Left forelimb (tissue), 1 donor: ENCODE measurements at regions not wholly inside any gene's neighbourhood (a gene's known extent, or its start where the extent isn't known, plus 50 kb on each side); places are given as distances from the start of the nearest gene placed in this dataset.

Source experiments
- DNase-seq: peaks from one replicate; pipeline ENCODE4 v3.0.0-alpha.2; 2018; ENCODE audit warnings: low spot score

DNA sequence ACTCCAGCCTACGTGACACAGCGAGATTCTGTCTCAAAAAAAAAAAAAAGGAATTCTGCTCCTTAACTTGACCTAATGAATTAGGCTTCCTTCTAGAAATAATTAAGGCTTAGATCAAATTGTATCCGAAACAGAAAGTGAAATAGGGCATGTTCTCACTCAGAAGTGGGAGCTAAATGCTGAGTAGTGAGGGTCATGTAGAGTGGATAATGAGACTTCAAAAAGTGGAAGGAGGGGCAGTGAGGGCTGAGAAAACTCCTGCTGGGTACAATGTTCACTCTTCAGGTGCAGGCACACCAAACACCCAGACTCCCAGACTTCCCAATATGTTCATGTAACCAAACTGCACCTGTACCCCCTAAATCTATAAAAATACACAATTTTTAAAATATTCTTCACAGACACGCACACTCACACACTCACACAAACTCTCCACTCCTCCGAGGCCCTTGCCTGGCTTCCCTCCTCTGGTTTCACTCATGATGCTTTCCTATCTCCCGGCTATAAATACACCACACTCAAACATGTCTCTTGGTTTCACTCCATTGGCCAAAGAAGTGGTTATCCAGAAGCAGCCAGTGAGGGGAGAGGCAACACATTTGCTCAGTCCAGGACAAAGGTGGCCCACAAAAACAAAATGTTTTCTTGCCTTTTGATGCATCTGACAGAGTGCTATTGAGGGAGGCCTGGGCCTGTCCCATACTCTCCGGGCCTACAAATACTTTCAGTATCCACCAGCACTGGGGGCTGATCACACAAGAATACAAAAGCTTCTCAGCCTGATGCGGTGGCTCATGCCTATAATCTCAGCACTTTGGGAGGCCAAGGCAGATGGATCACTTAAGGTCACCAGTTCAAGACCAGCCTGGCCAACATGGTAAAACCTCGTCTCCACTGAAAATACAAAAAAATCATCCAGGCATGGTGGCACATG lies 249.2 kb downstream of the TOMM20 start:
- DNase-seq: no peak

DNA sequence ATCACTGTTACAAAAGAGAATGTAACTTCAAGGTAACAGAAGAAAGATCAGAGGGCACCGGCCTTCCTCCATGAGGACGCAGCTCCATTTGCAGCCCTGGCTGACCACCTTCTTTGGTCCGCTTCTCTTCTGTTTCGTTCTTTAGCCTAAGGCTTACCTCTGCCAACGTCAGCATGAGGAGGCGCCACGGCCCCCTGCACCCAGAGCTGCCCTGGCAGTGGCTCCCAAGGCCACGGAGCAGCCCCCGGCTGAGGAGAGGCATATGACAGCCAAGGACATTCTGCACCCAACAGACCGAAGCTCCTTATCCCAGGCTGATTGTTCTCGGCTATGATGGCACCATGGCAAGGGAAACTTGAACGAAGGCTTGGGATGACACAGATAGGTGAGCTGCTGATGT lies 250.3 kb downstream of the TOMM20 start:
- DNase-seq: no peak

DNA sequence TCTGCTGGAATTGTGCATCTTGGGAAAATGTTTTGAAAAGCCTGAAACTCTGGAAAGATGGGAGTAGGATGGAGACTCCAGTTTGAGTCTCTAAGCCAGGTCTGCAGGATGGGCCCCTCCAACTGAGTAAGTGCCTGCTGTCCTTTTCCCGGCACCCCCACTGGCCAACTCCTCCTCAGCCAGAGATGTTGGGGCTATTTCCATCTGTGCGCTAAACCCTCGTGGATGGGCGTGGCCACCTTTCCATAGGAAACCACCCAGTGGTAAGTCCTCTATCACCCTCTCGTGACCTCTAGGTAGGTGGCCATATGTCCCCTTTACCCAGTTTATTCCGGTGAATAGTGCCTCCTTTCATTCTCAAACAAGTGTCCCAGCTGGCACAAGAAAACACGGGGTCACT lies 250.9 kb downstream of the TOMM20 start:
- no peak for DNase-seq

DNA sequence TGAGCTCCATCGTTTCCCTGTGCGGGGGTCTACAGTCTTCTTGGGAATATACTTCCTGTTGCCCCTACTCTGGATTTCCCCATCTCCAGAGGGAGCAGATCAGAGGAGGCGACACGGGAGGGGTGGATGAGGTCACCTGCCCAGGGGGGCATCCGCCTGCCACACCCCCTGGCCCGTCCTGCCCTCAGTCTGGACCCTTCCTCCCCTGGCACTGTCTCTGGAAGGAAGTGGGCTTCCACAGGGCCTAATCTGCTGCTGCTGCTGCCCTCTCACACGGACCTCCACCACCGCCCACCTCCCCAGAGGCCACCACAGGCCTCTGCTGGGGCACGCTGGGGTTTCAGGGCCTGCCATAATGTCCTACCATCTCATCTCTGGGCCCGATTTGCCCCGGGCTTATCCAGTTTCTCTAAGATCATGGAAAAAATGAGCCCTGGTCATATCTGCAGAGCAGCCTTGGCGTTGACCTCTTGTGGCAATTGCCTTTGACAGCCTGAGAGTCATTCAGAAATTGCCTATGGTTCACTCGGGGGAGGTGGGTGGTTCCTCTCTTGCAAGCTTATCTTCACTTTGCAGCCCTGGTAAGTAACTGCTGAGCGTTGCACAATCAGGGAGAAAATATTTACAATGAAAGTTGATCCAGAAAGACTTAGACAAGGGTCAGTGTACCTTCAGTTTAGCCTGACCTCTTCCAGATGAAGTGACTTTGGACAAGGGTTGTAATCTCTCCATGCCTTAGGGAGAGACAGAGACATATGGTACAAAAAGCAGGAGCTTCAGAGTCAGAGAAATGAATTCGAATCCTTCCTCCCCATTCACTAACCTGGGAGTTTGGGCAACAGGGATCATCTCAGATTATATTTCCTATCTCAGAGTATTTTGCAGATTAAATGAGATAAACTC lies 252.4 kb downstream of the TOMM20 start:
- DNase-seq: no peak

DNA sequence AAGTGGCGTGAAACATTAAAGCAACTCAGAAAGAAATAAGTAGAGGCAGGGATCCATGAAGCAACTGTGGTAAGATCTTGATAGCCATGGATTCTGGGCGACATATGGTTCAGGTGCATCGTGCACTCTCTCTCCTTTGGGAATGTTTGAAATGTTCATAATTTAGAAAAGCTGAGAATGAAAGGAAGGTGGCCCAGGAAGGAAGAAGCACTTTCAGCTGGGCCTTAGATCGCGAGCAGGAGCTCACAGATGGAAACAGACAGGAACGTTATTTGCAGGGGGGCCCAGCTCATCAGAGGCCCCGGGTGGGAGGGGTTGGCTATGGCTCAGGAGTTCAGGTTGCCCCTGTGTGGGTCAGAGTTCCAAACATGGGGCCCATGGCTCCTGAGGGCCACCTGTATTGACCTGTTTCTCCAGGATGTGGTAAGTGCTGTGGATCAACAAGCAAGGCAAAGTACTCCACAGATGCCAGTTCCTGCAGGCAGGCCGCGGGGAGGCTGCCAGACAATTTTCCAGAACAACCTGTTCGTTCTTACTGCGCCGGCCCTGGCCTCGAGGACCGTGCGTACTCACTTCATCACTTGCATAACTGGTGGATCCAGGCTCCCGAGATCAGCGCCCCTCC lies 253.2 kb downstream of the TOMM20 start:
- no peak for DNase-seq

DNA sequence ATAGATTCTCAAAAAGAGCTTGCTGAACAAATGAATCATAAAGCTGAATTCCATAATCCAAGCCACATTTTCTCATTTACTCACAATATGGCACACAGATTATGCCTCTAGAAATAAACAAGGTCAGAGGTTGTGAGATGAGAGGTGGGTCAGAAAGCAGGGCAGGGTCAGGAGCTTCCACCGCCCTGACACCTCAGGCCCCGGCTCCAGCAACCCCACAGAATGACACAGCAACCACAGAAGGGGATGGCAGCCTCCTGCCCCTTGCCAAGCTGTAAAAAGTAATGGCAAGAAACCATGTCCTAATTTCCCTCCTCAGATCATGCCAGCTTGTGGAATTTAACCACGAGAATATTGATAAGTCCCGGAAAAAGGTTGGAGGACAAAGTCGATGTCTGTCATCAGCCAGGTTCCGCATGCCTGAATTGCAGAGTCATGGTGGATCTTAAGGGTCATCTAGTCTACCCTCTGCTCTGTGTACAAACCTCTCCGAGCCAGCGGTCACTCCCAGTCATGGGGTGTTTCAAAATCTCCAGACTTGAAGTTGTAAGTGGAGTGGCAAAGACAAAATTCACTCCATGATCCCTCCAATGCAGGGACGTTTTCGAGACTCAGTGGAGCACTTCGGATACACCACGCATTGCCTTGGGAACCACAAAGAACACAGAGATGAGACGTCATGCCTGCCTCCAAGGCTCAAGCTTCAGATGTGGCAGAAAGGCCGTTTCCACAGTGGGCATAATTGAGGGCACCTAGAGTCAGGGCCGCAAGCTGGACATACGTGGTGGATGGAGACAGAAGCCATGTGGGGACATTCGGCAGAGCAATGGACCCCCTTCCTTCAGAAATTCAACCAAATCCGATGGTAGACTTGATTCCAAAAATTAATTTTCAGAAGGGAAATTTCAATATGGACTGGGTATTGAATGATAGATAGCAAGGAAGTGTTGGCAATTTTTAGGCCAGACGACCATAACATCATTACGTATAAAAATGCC lies 254.0 kb downstream of the TOMM20 start:
- no peak for DNase-seq

DNA sequence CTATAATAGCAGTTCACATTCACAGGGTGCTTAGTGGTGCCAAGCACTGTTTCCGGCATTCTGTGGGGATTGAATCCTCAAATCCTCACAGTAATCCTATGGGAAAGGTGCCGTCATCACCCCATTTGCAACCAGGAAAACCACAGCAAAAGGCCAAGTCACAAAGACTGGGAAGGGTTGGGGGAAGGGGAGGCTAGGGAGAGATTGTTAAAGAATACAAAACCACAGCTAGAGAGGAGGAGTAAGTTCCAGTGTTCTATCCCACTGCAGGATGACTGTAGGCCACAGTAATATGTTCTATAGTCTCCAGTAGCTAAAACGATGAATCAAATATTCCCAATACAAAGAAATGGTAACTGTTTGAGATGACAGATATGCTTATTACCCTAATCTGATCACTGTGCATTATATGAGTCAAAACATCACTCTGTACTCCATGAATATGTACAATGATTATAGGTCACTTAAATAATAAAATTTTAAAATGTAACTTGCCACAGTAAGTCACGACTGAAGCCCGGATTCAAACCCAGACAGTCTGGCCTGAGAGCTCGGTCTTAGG lies 256.8 kb downstream of the TOMM20 start:
- no peak for DNase-seq

DNA sequence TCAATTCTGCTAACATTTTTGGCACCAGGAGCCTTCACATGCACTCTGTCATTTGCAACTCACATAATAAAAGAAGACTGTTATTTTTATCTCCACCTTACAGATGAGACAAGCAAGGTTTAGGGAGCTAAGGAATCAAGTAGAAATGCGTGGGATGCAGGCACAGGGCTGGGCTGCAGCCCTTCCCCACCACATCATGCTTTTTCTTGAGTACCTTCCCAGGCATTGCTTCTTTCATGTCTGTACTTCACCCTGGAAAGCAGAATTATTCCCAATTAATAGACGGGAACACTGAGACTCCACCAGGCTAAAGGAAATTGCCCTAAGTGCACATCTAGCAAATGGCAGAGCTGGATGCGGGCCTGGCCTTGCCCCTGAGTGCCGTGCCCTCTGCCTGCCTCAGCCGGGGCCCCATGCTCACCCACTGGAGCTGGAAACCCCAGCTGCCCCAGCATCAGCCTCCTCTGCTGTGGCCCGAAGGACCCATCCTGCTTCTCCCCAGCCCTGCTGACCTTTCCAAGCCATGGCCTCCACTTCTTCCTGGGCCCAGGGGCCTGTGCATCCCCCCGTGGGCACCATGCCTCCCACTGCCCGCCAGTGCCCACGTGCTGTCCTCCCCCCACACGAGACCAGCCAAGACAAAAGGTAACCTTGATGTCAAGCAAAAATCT lies 257.5 kb downstream of the TOMM20 start:
- DNase-seq: no peak

DNA sequence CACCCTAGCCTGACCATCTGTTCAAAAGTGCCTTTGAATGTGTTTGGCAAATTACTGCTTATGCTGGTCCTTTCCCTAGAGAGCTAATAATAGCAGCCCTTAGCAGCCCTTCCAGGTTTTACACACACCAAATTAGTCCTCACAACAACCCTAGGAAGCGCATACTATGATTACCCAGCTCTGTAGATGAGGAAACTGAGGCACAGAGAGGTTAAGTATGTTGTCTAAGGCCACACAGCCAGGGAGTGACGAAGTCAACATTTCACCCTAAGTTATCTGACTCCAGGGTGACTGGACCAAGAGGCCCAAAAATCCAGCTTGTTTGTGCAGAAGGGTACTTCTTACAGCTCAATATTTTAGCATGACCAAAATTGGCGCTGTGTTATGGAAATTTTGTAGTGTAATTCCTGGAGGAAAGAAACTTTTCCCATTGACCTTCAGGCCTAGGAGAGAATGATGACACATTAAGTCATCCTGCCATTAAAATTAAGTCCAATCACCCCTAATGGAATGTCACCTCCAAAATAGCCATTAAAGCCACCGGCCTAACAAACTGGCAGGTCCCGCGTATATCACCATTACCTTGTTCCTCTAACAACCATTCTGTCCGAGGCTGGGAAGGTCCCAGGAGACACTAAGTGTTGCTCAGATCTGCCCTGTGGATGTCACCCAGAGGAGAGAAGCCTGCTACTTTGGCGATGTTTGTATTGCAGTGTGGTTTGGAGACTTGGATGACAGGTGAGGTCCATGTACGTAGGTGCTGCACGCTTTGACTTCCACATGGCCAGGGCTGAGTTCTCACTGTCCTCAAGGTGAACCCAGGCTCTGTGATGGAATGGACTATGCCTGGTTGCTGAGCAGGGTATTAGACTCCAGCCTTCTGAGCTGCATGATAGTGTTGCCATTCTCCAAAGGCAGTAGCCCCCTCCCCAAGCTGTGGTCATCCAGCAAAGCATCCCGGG lies 258.3 kb downstream of the TOMM20 start:
- peak; percentile 55 for DNase-seq

DNA sequence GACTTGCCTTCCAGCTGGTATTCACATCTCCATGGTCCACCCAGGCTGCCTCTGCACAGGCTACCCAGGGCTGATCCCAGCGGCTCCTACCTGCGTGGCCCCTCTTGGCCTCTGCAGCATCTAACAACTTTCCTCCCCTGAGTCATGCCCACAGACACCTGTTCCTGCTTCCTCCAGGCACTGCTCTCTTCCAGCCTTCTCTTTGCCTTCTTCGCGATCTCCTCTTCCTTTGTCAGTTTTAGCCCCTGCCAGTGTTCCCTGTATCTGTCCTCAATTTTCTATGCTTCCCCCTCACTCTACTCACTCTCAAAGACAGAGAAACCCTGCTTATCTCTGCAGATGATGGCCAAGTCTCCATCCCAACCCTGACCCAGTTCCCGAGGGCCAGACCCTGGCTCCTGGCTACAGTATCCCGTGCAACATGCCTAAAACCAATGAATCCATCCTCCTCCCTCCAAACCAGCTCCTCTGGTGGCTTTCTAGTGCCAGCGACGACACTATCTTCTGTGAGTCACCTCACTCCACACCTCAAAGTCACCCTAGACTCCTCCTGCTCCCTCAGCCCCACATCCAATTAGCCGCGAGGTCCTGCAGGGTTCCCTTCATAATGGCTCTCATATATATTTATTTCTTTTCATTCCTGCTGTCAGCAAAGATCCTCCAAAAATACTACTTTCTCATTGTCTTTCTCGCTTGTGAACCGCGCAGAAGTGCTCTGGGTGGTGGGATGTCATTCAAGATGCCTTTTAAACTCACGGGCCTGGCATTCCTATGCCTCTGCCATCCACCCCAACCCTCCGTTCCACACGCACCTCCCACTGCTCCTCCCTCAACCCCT lies 259.2 kb downstream of the TOMM20 start:
- DNase-seq: peak; percentile 45

DNA sequence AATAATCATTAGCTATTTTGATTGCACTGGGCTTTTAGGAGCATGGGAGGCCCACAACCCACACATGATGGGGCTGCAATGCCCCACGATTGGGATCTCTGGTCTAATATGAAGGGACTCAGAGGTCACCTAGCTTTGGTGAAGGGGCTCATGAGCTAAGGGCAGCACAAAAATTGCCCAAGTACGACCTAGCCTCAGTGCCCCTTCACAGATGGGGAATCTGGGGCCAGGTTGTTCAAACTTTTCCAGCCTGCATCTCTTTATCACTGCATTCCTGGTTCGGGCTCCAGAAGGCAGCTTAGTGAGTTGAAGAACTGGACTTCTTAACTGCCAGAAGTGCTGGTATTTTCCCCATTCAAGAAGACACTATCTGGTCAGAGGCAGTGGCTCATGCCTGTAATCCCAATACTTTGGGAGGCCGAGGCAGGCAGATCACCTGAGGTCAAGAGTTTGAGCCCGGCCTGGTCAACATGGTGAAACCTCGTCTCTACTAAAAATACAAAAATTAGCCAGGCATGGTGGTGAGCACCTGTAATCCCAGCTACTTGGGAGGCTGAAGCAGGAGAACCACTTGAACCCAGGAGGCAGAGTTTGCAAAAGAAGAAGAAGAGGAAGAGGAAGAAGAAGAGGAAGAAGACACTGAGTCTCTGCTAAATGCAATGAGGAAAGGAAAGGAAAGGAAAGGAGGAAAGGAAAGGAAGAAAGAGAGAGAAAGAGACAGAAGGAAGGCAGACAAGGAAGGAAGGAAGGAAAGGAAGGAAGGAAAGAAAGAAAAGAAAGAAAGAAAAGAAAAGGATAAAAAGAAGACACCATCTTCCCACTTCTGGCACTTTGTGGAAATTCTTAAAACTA lies 258.5 kb upstream of the IRF2BP2 start:
- no peak for DNase-seq

DNA sequence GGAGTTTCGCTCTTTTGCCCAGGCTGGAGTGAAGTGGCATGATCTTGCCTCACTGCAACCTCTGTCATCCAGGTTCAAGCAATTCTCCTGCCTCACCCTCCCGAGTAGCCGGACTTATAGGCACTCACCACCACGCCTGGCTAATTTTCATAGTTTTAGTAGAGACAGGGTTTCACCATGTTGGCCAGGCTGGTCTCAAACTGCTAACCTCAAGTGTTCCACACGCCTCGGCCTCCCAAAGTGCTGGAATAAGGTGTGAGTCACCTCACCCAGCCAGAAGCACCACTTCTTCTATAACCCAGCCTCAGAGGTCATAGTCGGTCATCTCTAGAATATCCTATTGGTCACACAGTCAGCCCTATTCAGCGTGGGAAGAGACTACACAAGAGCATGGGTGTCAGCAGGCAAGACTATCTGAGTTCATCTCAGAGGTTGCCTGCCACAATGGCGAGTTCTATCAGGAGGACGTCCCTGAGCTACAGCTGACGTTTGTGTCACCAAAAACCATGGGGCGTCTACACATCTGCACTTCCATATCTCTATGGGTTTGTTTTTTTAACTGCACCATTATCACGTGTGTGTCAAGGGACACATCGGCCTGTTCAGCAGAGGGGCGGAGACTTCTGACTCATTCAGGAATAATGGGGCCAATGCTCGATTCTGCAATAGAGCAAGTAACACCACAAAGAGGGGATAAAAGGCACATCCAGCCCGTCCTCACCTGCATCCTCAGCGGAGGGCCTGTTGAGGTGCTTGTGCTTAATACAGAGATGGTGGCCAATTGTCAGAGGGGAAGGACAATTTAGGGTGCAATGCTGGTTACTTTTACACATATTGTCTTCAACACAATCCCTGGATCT lies 256.3 kb upstream of the IRF2BP2 start:
- DNase-seq: no peak

DNA sequence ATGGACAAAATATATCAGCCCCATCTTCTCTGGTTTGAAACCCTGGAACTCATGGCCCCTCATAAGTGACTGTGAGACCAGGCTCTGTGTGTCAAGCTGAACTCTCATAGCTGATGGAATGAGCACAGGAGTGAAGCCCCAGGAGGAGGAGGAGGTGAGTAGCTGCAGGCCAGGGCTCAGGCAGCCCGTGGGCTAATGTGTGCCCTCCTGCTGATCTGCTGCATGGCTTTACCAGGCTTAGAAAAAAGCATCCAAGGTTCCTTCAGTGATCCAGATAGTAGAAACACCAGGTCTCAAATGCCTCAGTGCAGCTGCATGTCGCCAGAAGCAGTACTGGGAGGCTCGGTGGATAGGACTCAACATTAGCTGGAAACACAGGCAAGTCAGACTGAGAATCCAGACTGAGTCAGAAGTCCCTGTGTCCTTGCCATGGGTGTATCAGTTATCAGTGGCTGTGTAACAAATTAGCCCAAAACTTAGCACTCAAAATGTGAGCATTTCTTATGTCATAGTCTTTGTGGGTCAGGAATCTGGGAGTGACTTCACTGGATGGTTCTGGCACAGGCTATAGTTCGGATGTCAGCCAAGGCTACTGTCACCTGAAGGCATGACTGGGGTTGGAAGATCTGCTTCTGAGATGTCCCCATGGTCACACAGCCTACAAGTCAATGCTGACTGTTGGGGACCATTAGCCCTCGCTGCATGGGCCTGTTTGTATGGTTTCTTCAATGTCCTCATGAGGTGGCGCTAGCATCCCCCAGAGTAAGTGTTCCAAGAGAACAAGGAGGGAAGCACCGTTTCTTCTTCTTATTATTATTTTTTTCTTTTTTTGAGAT lies 255.4 kb upstream of the IRF2BP2 start:
- no peak for DNase-seq

DNA sequence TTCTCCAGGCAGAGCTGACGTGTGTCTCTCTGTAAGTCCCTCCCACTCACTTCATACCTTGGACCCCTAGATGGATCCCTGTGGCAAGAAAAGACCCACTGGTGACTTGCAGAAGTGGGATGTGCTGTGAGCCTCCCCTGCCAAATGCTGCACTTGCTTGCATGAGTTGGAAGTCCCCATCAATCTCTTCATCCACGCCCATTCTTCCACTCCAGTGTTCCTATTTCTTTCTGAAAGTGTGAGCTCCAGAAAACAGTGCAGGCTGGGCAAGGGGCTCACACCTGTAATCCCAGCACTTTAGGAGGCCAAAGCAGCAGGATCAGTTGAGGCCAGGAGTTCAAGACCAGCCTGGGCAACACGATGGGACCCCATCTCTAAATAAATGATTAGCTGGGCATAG lies 254.1 kb upstream of the IRF2BP2 start:
- no peak for DNase-seq

DNA sequence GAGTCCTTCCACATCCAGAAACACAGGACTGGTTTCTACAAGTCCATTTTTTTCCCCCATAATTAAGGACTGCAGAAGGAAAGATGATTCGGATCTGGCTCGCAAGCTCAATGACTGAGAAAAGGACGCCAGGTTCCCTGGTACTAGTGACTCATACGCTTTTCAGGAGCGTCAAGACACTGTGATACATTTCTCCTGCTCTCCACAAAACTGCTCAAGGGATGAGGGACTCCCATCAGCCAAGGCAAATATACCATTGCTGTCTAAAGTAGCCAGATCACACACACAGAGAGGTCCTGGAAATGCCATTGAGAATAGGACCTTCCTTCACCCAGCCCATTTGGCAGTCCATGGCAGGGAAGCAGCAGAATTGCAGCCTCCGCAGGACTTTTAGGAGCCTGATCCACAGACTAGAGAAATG lies 253.6 kb upstream of the IRF2BP2 start:
- no peak for DNase-seq
